GM23338 (cell line): ENCODE measurements at regions not wholly inside any gene's neighbourhood (a gene's known extent, or its start where the extent isn't known, plus 50 kb on each side); places are given as distances from the start of the nearest gene placed in this dataset.

ENCODE experiments used
- ATAC-seq: fragments of 200-7000 bp; cut with Tn5 transposase; 3 replicates; pipeline ENCODE4 v1.9.1; 2020
- DNase-seq: peaks from one replicate; pipeline ENCODE4 v3.0.0-alpha.2; 2015; ENCODE audit warnings: low spot score
- H2AFZ ChIP-seq: fragments of 200-600 bp; sonication (generic); 2 replicates; pipeline ENCODE4 v1.8.0; 2016; ENCODE audit warnings: antibody characterized with exemption, mild to moderate bottlenecking, moderate library complexity
- H3F3A ChIP-seq: fragments of 200-600 bp; sonication (generic); replicated peaks from 2 replicates; pipeline ENCODE4 v1.8.0; 2017; ENCODE audit warnings: antibody characterized with exemption, mixed run types, low read depth
- H3K27ac ChIP-seq: fragments of 200-600 bp; sonication (generic); 2 replicates; pipeline ENCODE4 v1.6.1; 2016; ENCODE audit warnings: low read depth
- H3K27me3 ChIP-seq: fragments of 200-600 bp; sonication (generic); 2 replicates; pipeline ENCODE4 v1.8.0; 2016; ENCODE audit warnings: mild to moderate bottlenecking, mixed run types, moderate library complexity; ENCODE audit not compliant: insufficient read depth
- H3K36me3 ChIP-seq: fragments of 200-600 bp; sonication (generic); 2 replicates; pipeline ENCODE4 v1.8.0; 2016; ENCODE audit warnings: mild to moderate bottlenecking; ENCODE audit not compliant: insufficient read depth
- H3K4me1 ChIP-seq: fragments of 200-600 bp; sonication (generic); 2 replicates; pipeline ENCODE4 v1.8.0; 2016; ENCODE audit warnings: mild to moderate bottlenecking, moderate library complexity; ENCODE audit not compliant: insufficient read depth
- H3K4me2 ChIP-seq: fragments of 200-600 bp; sonication (generic); 2 replicates; pipeline ENCODE4 v1.7.1; 2017; ENCODE audit warnings: mixed run types
- H3K4me3 ChIP-seq: fragments of 200-600 bp; sonication (generic); 2 replicates; pipeline ENCODE4 v1.6.1; 2016; ENCODE audit warnings: mixed run types
- H3K79me2 ChIP-seq: fragments of 200-600 bp; sonication (generic); replicated peaks from 2 replicates; pipeline ENCODE4 v1.8.0; 2017; ENCODE audit warnings: mild to moderate bottlenecking; ENCODE audit not compliant: insufficient read depth
- H3K9me2 ChIP-seq: fragments of 200-600 bp; sonication (generic); 2 replicates; pipeline ENCODE4 v1.8.0; 2017; ENCODE audit not compliant: insufficient read depth
- H4K20me1 ChIP-seq: fragments of 200-600 bp; sonication (generic); replicated peaks from 2 replicates; pipeline ENCODE4 v1.8.0; 2017; ENCODE audit warnings: mild to moderate bottlenecking; ENCODE audit not compliant: insufficient read depth
- H3K27ac Mint-ChIP-seq: 2 replicates; pipeline ENCODE4 v1.8.0; 2020; ENCODE audit warnings: inconsistent platforms, mild to moderate bottlenecking, moderate library complexity, mixed read lengths
- H3K27me3 Mint-ChIP-seq: 3 replicates; pipeline ENCODE4 v1.8.0; 2022; ENCODE audit warnings: low read depth, mild to moderate bottlenecking, moderate library complexity, mixed read lengths, inconsistent platforms; ENCODE audit not compliant: insufficient read depth, poor library complexity
- H3K36me3 Mint-ChIP-seq: 3 replicates; pipeline ENCODE4 v1.8.0; 2021; ENCODE audit warnings: low read depth, mild to moderate bottlenecking, inconsistent platforms, moderate library complexity, mixed read lengths
- H3K4me1 Mint-ChIP-seq: 3 replicates; pipeline ENCODE4 v1.8.0; 2020; ENCODE audit warnings: mild to moderate bottlenecking, inconsistent platforms, mixed read lengths
- H3K4me3 Mint-ChIP-seq: 3 replicates; pipeline ENCODE4 v1.8.0; 2021; ENCODE audit warnings: moderate library complexity, mild to moderate bottlenecking, inconsistent platforms, mixed read lengths
- H3K9me3 Mint-ChIP-seq: 3 replicates; pipeline ENCODE4 v1.8.0; 2020; ENCODE audit warnings: moderate library complexity, mild to moderate bottlenecking, inconsistent platforms, mixed read lengths
- CREB1 ChIP-seq: fragments of 250-450 bp; sonication (Bioruptor Pico); IDR thresholded peaks from 2 replicates; pipeline ENCODE4 v1.5.0; 2020; ENCODE audit warnings: low read depth, mild to moderate bottlenecking, moderate library complexity
- CTCF ChIP-seq, 2 experiments: fragments of 200-600 bp in 1 of 2; sonication (generic) in 1 of 2; conservative IDR thresholded peaks; 2 replicates each; pipeline versions ENCODE4 v1.5.1 to v1.6.1; 2016 to 2017; ENCODE audit warnings: antibody characterized with exemption in 2 of 2, low read depth in 2 of 2, mild to moderate bottlenecking in 2 of 2, moderate library complexity in 1 of 2
- ETS1 ChIP-seq: IDR thresholded peaks from 2 replicates; pipeline ENCODE4 v1.6.1; 2016; ENCODE audit warnings: antibody characterized with exemption
- EZH2 ChIP-seq: fragments of 200-600 bp; sonication (generic); IDR thresholded peaks from one replicate; pipeline ENCODE4 v1.8.0; 2017; ENCODE audit warnings: antibody characterized with exemption, mild to moderate bottlenecking, low read depth; ENCODE audit not compliant: unreplicated experiment
- EZH2phosphoT487 ChIP-seq: fragments of 200-600 bp; sonication (generic); IDR thresholded peaks from one replicate; pipeline ENCODE4 v1.8.1; 2018; ENCODE audit warnings: antibody characterized with exemption; ENCODE audit not compliant: unreplicated experiment
- JUNB ChIP-seq: IDR thresholded peaks from one replicate; pipeline ENCODE4 v1.6.1; 2016; ENCODE audit warnings: antibody characterized with exemption; ENCODE audit not compliant: unreplicated experiment
- NANOG ChIP-seq: IDR thresholded peaks from 2 replicates; pipeline ENCODE4 v1.6.1; 2016; ENCODE audit warnings: antibody characterized with exemption, borderline replicate concordance
- POLR2AphosphoS5 ChIP-seq: IDR thresholded peaks from 2 replicates; pipeline ENCODE4 v1.6.1; 2016; ENCODE audit warnings: antibody characterized with exemption, low read depth
- REST ChIP-seq: IDR thresholded peaks from one replicate; pipeline ENCODE4 v1.6.1; 2018; ENCODE audit warnings: antibody characterized with exemption; ENCODE audit not compliant: unreplicated experiment
- STAT1 ChIP-seq: IDR thresholded peaks from one replicate; pipeline ENCODE4 v1.6.1; 2016; ENCODE audit warnings: antibody characterized with exemption; ENCODE audit not compliant: unreplicated experiment
- ZNF114 ChIP-seq: fragments of 250-450 bp; sonication (Bioruptor Pico); IDR thresholded peaks from 2 replicates; pipeline ENCODE4 v1.5.0; 2020; ENCODE audit warnings: mild to moderate bottlenecking, moderate library complexity
- ZNF331 ChIP-seq: fragments of 250-450 bp; sonication (Bioruptor Pico); IDR thresholded peaks from 2 replicates; pipeline ENCODE4 v1.5.0; 2020; ENCODE audit warnings: low read depth, mild to moderate bottlenecking, moderate library complexity
- ZNF462 ChIP-seq: fragments of 250-450 bp; sonication (Bioruptor Pico); IDR thresholded peaks from 2 replicates; pipeline ENCODE4 v1.5.0; 2020; ENCODE audit warnings: mild to moderate bottlenecking, moderate library complexity

GRCh38 chr2:228352048-228352447 lies 170.6 kb upstream of the SPHKAP start:
- ATAC-seq: no peak
- Histone ChIP-seq H3K79me2 (no peaks in the 10 kb centered on the region), H3K27me3 (no peaks in the 10 kb centered on the region), H3F3A (no peaks in the 10 kb centered on the region), H3K4me2 (no peak overlapping the region), H3K36me3 (no peaks in the 10 kb centered on the region), H3K27ac (no peak overlapping the region), H3K4me1 (no peaks in the 10 kb centered on the region), H3K4me3 (no peak overlapping the region), H2AFZ (no peak overlapping the region), H3K9me2 (no peaks in the 10 kb centered on the region), H4K20me1 (no peaks in the 10 kb centered on the region)
- no peaks in the 10 kb centered on the region for H3K36me3 Mint-ChIP-seq
- DNase-seq: no peak
- peaks cover 5% of the 10 kb centered on the region; the same call in 2 of the 3 replicates for H3K4me1 Mint-ChIP-seq
- no peaks in the 10 kb centered on the region for H3K9me3 Mint-ChIP-seq
- TF ChIP-seq ZNF114 (no peak), ZNF462 (no peak), POLR2AphosphoS5 (no peak), NANOG (no peak), ZNF331 (CRISPR knock-in tag) (no peak), EZH2phosphoT487 (no peak), CREB1 (CRISPR knock-in tag) (no peak), CTCF (conservative IDR thresholded peaks at IDR 0.05; ENCODE audit: low read depth in 2 of 2) (no peak), JUNB (no peak), REST (no peak), ETS1 (no peak), EZH2 (no peak), STAT1 (no peak)
- H3K27me3 Mint-ChIP-seq: no peaks in the 10 kb centered on the region
- no peak overlapping the region for H3K4me3 Mint-ChIP-seq
- no peak overlapping the region for H3K27ac Mint-ChIP-seq
